Glutamatergic neuron (in vitro differentiated cells): ENCODE measurements at regions not wholly inside any gene's neighbourhood (a gene's known extent, or its start where the extent isn't known, plus 50 kb on each side); places are given as distances from the start of the nearest gene placed in this dataset.

ENCODE experiments used
- DNase-seq: peaks from one replicate; pipeline ENCODE4 v3.0.0; 2022
- H3K27ac Mint-ChIP-seq: one replicate; pipeline ENCODE4 v1.8.0; 2020; ENCODE audit warnings: mild to moderate bottlenecking, mixed read lengths, inconsistent platforms; ENCODE audit not compliant: unreplicated experiment
- H3K27me3 Mint-ChIP-seq: one replicate; pipeline ENCODE4 v1.8.0; 2020; ENCODE audit warnings: mild to moderate bottlenecking, moderate library complexity, mixed read lengths, inconsistent platforms; ENCODE audit not compliant: unreplicated experiment
- H3K36me3 Mint-ChIP-seq: one replicate; pipeline ENCODE4 v1.8.0; 2020; ENCODE audit warnings: mild to moderate bottlenecking, mixed read lengths, inconsistent platforms; ENCODE audit not compliant: unreplicated experiment
- H3K4me1 Mint-ChIP-seq: one replicate; pipeline ENCODE4 v1.8.0; 2020; ENCODE audit warnings: mild to moderate bottlenecking, low read depth, mixed read lengths, inconsistent platforms; ENCODE audit not compliant: unreplicated experiment
- H3K4me3 Mint-ChIP-seq: one replicate; pipeline ENCODE4 v1.8.0; 2020; ENCODE audit warnings: mild to moderate bottlenecking, mixed read lengths, inconsistent platforms; ENCODE audit not compliant: unreplicated experiment
- H3K9me3 Mint-ChIP-seq: one replicate; pipeline ENCODE4 v1.8.0; 2020; ENCODE audit warnings: mild to moderate bottlenecking, moderate library complexity, mixed read lengths, inconsistent platforms; ENCODE audit not compliant: unreplicated experiment
- TF ChIP-seq, protein P1 (sequence below): fragments of 200-600 bp; sonication (generic); IDR thresholded peaks from one replicate; pipeline ENCODE4 v1.5.0; 2021; ENCODE audit not compliant: partially characterized antibody, unreplicated experiment

DNA sequence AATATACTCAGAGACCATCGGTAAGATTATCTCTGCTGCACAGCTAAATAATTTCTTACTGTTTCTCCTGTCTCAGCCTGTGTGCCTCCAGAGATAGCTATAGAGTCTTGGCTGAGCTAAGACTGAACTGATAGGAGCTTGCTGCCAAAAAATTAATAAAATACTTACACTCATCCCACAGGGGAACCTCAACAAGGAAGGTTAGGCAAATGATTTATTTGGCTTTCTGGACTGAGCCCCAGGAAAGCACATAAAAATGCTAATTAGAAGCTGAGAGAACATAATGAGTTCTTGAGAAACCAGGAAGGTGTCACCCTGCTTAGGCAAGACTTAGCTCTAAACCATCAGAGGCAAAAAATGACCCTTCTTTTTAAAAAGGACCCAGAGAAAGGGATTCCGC lies 534.5 kb downstream of the TNS3 start:
- Mint-ChIP-seq H3K4me3 (no peak overlapping the region), H3K9me3 (no peaks in the 10 kb centered on the region), H3K27ac (no peak overlapping the region), H3K36me3 (no peaks in the 10 kb centered on the region), H3K27me3 (peaks cover 1% of the 10 kb centered on the region), H3K4me1 (peaks cover 25% of the 10 kb centered on the region)
- TF ChIP-seq, protein P1, sequence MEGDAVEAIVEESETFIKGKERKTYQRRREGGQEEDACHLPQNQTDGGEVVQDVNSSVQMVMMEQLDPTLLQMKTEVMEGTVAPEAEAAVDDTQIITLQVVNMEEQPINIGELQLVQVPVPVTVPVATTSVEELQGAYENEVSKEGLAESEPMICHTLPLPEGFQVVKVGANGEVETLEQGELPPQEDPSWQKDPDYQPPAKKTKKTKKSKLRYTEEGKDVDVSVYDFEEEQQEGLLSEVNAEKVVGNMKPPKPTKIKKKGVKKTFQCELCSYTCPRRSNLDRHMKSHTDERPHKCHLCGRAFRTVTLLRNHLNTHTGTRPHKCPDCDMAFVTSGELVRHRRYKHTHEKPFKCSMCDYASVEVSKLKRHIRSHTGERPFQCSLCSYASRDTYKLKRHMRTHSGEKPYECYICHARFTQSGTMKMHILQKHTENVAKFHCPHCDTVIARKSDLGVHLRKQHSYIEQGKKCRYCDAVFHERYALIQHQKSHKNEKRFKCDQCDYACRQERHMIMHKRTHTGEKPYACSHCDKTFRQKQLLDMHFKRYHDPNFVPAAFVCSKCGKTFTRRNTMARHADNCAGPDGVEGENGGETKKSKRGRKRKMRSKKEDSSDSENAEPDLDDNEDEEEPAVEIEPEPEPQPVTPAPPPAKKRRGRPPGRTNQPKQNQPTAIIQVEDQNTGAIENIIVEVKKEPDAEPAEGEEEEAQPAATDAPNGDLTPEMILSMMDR = no peak
- no peak for DNase-seq

DNA sequence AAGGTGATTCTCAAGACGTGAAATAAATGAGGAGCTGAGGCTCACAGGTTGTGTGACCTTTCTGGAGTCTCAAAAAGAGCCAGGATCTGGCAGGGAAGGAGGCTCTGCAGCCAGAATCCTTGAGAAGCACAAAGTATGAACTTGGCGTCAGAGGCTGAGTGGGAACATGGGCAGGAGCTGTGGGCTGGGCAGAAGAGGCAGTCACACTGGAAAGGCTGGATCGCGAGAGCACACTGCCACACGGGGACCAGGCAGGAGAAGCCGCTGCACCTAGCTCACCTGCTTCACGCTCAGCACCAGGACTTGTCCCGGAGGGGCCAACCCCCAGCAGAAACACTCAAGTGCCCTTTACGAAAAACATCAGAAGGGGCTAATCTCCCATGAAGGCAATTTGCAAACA lies 535.0 kb downstream of the TNS3 start:
- H3K27me3 Mint-ChIP-seq = peaks cover 1% of the 10 kb centered on the region
- peaks cover 25% of the 10 kb centered on the region for H3K4me1 Mint-ChIP-seq
- DNase-seq = no peak
- no peak overlapping the region for H3K4me3 Mint-ChIP-seq
- TF ChIP-seq, protein P1 = no peak
- H3K9me3 Mint-ChIP-seq = no peaks in the 10 kb centered on the region
- peaks cover 3% of the 10 kb centered on the region for H3K36me3 Mint-ChIP-seq
- no peak overlapping the region for H3K27ac Mint-ChIP-seq

DNA sequence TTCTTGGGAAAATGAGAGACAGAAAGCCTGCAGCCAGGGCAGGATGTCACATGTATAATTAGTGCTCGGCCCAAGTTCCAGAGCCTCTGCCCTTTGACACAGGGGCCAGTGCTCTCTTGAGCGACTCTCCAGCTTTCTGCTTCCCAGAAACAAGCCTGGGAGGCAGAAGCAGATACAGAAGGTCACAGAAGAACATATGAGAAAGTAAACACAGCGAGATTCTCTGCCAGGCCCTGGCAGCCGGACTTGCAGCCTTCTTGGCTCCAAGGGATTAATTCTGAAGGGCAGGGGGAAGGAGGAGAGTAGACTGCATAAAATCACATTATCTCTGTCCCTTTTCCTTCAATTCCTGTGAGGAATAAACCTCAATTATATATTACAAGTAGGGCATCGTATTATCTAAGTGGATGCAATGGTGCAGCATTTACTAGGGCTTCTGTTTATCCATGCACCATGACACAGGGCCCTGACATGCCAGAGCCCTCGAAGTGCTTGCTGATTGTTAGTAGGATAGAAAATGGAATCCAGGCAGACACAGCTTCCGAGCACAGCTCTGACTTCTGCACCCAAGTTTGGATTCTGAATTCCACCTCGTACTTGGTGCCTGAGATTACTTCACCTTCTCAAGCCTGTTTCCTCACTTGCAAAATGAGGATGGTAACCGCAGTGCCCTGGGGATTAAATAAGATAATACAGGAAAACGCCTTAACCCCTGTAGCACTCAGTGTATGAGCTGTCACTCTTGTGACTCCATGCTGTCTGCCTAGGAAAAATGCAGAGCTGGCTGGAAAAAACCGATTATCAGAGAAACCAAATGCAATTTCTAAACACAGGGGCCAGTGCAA lies 536.5 kb downstream of the TNS3 start:
- H3K4me3 Mint-ChIP-seq = no peak overlapping the region
- DNase-seq = no peak
- peaks cover 25% of the 10 kb centered on the region for H3K4me1 Mint-ChIP-seq
- H3K27ac Mint-ChIP-seq = peak overlapping the region; percentile 80
- TF ChIP-seq, protein P1 = no peak
- peaks cover 1% of the 10 kb centered on the region for H3K27me3 Mint-ChIP-seq
- H3K9me3 Mint-ChIP-seq = no peaks in the 10 kb centered on the region
- H3K36me3 Mint-ChIP-seq = peaks cover 4% of the 10 kb centered on the region

DNA sequence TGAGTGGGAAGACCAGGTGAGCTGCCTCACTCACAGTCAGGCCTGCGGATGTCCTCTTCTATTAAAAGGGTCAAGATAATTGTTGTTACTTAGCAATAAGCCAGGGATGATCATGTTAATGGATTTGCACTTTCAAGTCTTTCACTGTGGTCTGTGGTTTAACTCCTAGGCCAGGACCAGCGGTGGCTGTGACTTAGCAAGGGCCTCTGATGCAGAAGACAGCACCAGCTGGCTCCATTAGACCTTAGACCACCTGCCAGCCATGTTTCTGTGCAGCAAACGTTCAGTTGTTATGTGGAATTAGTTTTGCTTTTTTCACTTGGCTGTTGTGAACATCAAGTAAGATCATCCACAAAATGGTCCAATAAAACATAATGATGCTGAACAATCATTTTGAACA lies 537.3 kb downstream of the TNS3 start:
- Mint-ChIP-seq H3K4me1 (peaks cover 25% of the 10 kb centered on the region), H3K27me3 (peaks cover 1% of the 10 kb centered on the region), H3K36me3 (peaks cover 4% of the 10 kb centered on the region), H3K9me3 (no peaks in the 10 kb centered on the region), H3K4me3 (no peak overlapping the region), H3K27ac (no peak overlapping the region)
- no peak for DNase-seq
- TF ChIP-seq, protein P1 = no peak

DNA sequence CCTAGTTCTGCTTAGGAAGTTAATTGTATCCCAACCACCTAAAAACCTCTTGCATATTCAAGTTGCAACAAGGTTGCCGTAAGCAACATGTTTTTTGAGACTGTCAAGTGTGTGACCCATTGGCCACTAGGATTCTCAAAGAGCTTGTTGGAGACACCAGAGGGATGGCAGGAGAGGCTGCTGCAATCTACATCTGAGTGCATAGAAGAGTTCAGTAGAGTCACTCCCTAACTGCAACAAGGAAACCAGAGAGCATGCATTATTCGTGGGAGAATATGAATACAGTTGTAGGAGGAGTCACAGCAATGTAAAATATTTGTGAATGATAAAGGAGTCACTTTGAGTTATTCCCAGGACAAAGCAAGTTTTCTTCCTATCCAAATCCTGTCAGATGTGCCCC lies 538.6 kb downstream of the TNS3 start:
- DNase-seq = no peak
- Mint-ChIP-seq H3K27me3 (peaks cover 1% of the 10 kb centered on the region), H3K4me1 (peaks cover 21% of the 10 kb centered on the region), H3K27ac (no peak overlapping the region), H3K9me3 (no peaks in the 10 kb centered on the region), H3K36me3 (peaks cover 4% of the 10 kb centered on the region), H3K4me3 (no peak overlapping the region)
- TF ChIP-seq, protein P1 = no peak
